ENCODE measurements at regions not wholly inside any gene's neighbourhood (a gene's known extent, or its start where the extent isn't known, plus 50 kb on each side); places are given as distances from the start of the nearest gene placed in this dataset.
A peak's percentile ranks its signal among the peaks of the same experiment; 100 is the strongest.

- peaks cover 0 to 17% (median 8%) of the 10 kb centered on the region in 5 donors for H3K4me1 ChIP-seq (ENCODE audit: control insufficient read depth in 5 of 5, insufficient read depth in 5 of 5, low read length in 5 of 5)
- peaks cover 10 to 34% (median 31%) of the 10 kb centered on the region in 5 donors for H3K27me3 ChIP-seq (ENCODE audit: control insufficient read depth in 5 of 5, insufficient read depth in 4 of 5, low read length in 5 of 5)
- H3K9ac ChIP-seq (ENCODE audit: low read length in 5 of 5): no peak overlapping the region
- H3K9me3 ChIP-seq (ENCODE audit: control insufficient read depth in 5 of 5, low read length in 5 of 5): no peaks in the 10 kb centered on the region
- H3K4me3 ChIP-seq (ENCODE audit: low read depth in 1 of 5, low read length in 5 of 5): no peak overlapping the region
- no peak overlapping the region for H3K27ac ChIP-seq (ENCODE audit: low read depth, low read length)
- H3K36me3 ChIP-seq (ENCODE audit: control insufficient read depth in 5 of 5, insufficient read depth in 5 of 5, low read length in 5 of 5): no peaks in the 10 kb centered on the region
Measured at GRCh38 chr1:47590523-47591225, 152.8 kb downstream of the FOXD2 start.

- H3K27me3 ChIP-seq (ENCODE audit: control insufficient read depth in 5 of 5, insufficient read depth in 4 of 5, low read length in 5 of 5): peaks cover 10 to 31% (median 29%) of the 10 kb centered on the region in 5 donors
- H3K36me3 ChIP-seq (ENCODE audit: control insufficient read depth in 5 of 5, insufficient read depth in 5 of 5, low read length in 5 of 5): no peaks in the 10 kb centered on the region
- no peak overlapping the region for H3K27ac ChIP-seq (ENCODE audit: low read depth, low read length)
- no peak overlapping the region for H3K4me3 ChIP-seq (ENCODE audit: low read depth in 1 of 5, low read length in 5 of 5)
- peaks cover 0 to 17% (median 8%) of the 10 kb centered on the region in 5 donors for H3K4me1 ChIP-seq (ENCODE audit: control insufficient read depth in 5 of 5, insufficient read depth in 5 of 5, low read length in 5 of 5)
- no peak overlapping the region for H3K9ac ChIP-seq (ENCODE audit: low read length in 5 of 5)
- no peaks in the 10 kb centered on the region for H3K9me3 ChIP-seq (ENCODE audit: control insufficient read depth in 5 of 5, low read length in 5 of 5)
Measured at GRCh38 chr1:47591801-47592200, 154.0 kb downstream of the FOXD2 start.

- Histone ChIP-seq H3K27me3 (ENCODE audit: control insufficient read depth in 5 of 5, insufficient read depth in 4 of 5, low read length in 5 of 5) (peaks cover 10 to 31% (median 29%) of the 10 kb centered on the region in 5 donors), H3K4me3 (ENCODE audit: low read depth in 1 of 5, low read length in 5 of 5) (no peak overlapping the region), H3K9ac (ENCODE audit: low read length in 5 of 5) (no peak overlapping the region)
Measured at GRCh38 chr1:47592296-47593012, 154.6 kb downstream of the FOXD2 start.

GRCh38 chr1:47593013-47593568 is 155.2 kb downstream of the FOXD2 start:
- Histone ChIP-seq H3K27me3 (ENCODE audit: control insufficient read depth in 5 of 5, insufficient read depth in 4 of 5, low read length in 5 of 5) (peaks cover 10 to 31% (median 29%) of the 10 kb centered on the region in 5 donors), H3K4me1 (ENCODE audit: control insufficient read depth in 5 of 5, insufficient read depth in 5 of 5, low read length in 5 of 5) (peaks cover 0 to 12% (median 8%) of the 10 kb centered on the region in 5 donors), H3K27ac (ENCODE audit: low read depth, low read length) (no peak overlapping the region), H3K9ac (ENCODE audit: low read length in 5 of 5) (no peak overlapping the region), H3K4me3 (ENCODE audit: low read depth in 1 of 5, low read length in 5 of 5) (peak overlapping the region in 2 of 5 donors; percentile 19 to 35), H3K36me3 (ENCODE audit: control insufficient read depth in 5 of 5, insufficient read depth in 5 of 5, low read length in 5 of 5) (no peaks in the 10 kb centered on the region), H3K9me3 (ENCODE audit: control insufficient read depth in 5 of 5, low read length in 5 of 5) (no peaks in the 10 kb centered on the region)

More at GRCh38 chr1:47592296-47593012, 154.6 kb downstream of the FOXD2 start:
- no peaks in the 10 kb centered on the region for H3K36me3 ChIP-seq (ENCODE audit: control insufficient read depth in 5 of 5, insufficient read depth in 5 of 5, low read length in 5 of 5)
- no peaks in the 10 kb centered on the region for H3K9me3 ChIP-seq (ENCODE audit: control insufficient read depth in 5 of 5, low read length in 5 of 5)
- H3K4me1 ChIP-seq (ENCODE audit: control insufficient read depth in 5 of 5, insufficient read depth in 5 of 5, low read length in 5 of 5): peaks cover 0 to 17% (median 8%) of the 10 kb centered on the region in 5 donors
- no peak overlapping the region for H3K27ac ChIP-seq (ENCODE audit: low read depth, low read length)

GRCh38 chr1:47593598-47594285 is 155.9 kb downstream of the FOXD2 start:
- H3K9ac ChIP-seq (ENCODE audit: low read length in 5 of 5): no peak overlapping the region
- no peaks in the 10 kb centered on the region for H3K36me3 ChIP-seq (ENCODE audit: control insufficient read depth in 5 of 5, insufficient read depth in 5 of 5, low read length in 5 of 5)
- H3K4me3 ChIP-seq (ENCODE audit: low read depth in 1 of 5, low read length in 5 of 5): peak overlapping the region in 1 of 5 donors; percentile 19
- peaks cover 0 to 4% (median 0%) of the 10 kb centered on the region in 5 donors for H3K9me3 ChIP-seq (ENCODE audit: control insufficient read depth in 5 of 5, low read length in 5 of 5)
- H3K27ac ChIP-seq (ENCODE audit: low read depth, low read length): no peak overlapping the region
- H3K4me1 ChIP-seq (ENCODE audit: control insufficient read depth in 5 of 5, insufficient read depth in 5 of 5, low read length in 5 of 5): peaks cover 0 to 7% (median 5%) of the 10 kb centered on the region in 5 donors
- peaks cover 10 to 31% (median 29%) of the 10 kb centered on the region in 5 donors for H3K27me3 ChIP-seq (ENCODE audit: control insufficient read depth in 5 of 5, insufficient read depth in 4 of 5, low read length in 5 of 5)

GRCh38 chr1:47594627-47595026 is 156.8 kb downstream of the FOXD2 start:
- H3K4me1 ChIP-seq (ENCODE audit: control insufficient read depth in 5 of 5, insufficient read depth in 5 of 5, low read length in 5 of 5): peaks cover 0 to 7% (median 5%) of the 10 kb centered on the region in 5 donors
- no peak overlapping the region for H3K9ac ChIP-seq (ENCODE audit: low read length in 5 of 5)
- peaks cover 0 to 11% (median under 1%) of the 10 kb centered on the region in 5 donors for H3K9me3 ChIP-seq (ENCODE audit: control insufficient read depth in 5 of 5, low read length in 5 of 5)
- no peaks in the 10 kb centered on the region for H3K36me3 ChIP-seq (ENCODE audit: control insufficient read depth in 5 of 5, insufficient read depth in 5 of 5, low read length in 5 of 5)
- peaks cover 10 to 31% (median 27%) of the 10 kb centered on the region in 5 donors for H3K27me3 ChIP-seq (ENCODE audit: control insufficient read depth in 5 of 5, insufficient read depth in 4 of 5, low read length in 5 of 5)
- H3K4me3 ChIP-seq (ENCODE audit: low read depth in 1 of 5, low read length in 5 of 5): no peak overlapping the region
- no peak overlapping the region for H3K27ac ChIP-seq (ENCODE audit: low read depth, low read length)

GRCh38 chr1:47596328-47596727 is 158.5 kb downstream of the FOXD2 start:
- Histone ChIP-seq H3K9ac (ENCODE audit: low read length in 5 of 5) (no peak overlapping the region), H3K9me3 (ENCODE audit: control insufficient read depth in 5 of 5, low read length in 5 of 5) (peaks cover 0 to 16% (median 3%) of the 10 kb centered on the region in 5 donors), H3K4me1 (ENCODE audit: control insufficient read depth in 5 of 5, insufficient read depth in 5 of 5, low read length in 5 of 5) (peaks cover 0 to 7% (median 5%) of the 10 kb centered on the region in 5 donors), H3K4me3 (ENCODE audit: low read depth in 1 of 5, low read length in 5 of 5) (no peak overlapping the region), H3K27ac (ENCODE audit: low read depth, low read length) (no peak overlapping the region), H3K27me3 (ENCODE audit: control insufficient read depth in 5 of 5, insufficient read depth in 4 of 5, low read length in 5 of 5) (peaks cover 10 to 28% (median 23%) of the 10 kb centered on the region in 5 donors), H3K36me3 (ENCODE audit: control insufficient read depth in 5 of 5, insufficient read depth in 5 of 5, low read length in 5 of 5) (no peaks in the 10 kb centered on the region)

GRCh38 chr1:47598357-47598756 is 160.5 kb downstream of the FOXD2 start:
- Histone ChIP-seq H3K27me3 (ENCODE audit: control insufficient read depth in 5 of 5, insufficient read depth in 4 of 5, low read length in 5 of 5) (peaks cover 9 to 13% (median 10%) of the 10 kb centered on the region in 5 donors), H3K9ac (ENCODE audit: low read length in 5 of 5) (no peak overlapping the region), H3K9me3 (ENCODE audit: control insufficient read depth in 5 of 5, low read length in 5 of 5) (peaks cover 0 to 20% (median 8%) of the 10 kb centered on the region in 5 donors), H3K4me3 (ENCODE audit: low read depth in 1 of 5, low read length in 5 of 5) (no peak overlapping the region), H3K36me3 (ENCODE audit: control insufficient read depth in 5 of 5, insufficient read depth in 5 of 5, low read length in 5 of 5) (no peaks in the 10 kb centered on the region), H3K4me1 (ENCODE audit: control insufficient read depth in 5 of 5, insufficient read depth in 5 of 5, low read length in 5 of 5) (peaks cover 0 to 2% (median under 1%) of the 10 kb centered on the region in 5 donors), H3K27ac (ENCODE audit: low read depth, low read length) (no peak overlapping the region)

GRCh38 chr1:47599777-47600176 is 161.9 kb downstream of the FOXD2 start:
- Histone ChIP-seq H3K4me1 (ENCODE audit: control insufficient read depth in 5 of 5, insufficient read depth in 5 of 5, low read length in 5 of 5) (no peaks in the 10 kb centered on the region), H3K4me3 (ENCODE audit: low read depth in 1 of 5, low read length in 5 of 5) (no peak overlapping the region), H3K27ac (ENCODE audit: low read depth, low read length) (no peak overlapping the region), H3K27me3 (ENCODE audit: control insufficient read depth in 5 of 5, insufficient read depth in 4 of 5, low read length in 5 of 5) (peaks cover 0 to 2% (median 0%) of the 10 kb centered on the region in 5 donors), H3K9ac (ENCODE audit: low read length in 5 of 5) (no peak overlapping the region), H3K36me3 (ENCODE audit: control insufficient read depth in 5 of 5, insufficient read depth in 5 of 5, low read length in 5 of 5) (no peaks in the 10 kb centered on the region), H3K9me3 (ENCODE audit: control insufficient read depth in 5 of 5, low read length in 5 of 5) (peaks cover 0 to 20% (median 8%) of the 10 kb centered on the region in 5 donors)

Data from subcutaneous abdominal adipose tissue (tissue), 5 donors.